GM20000 (cell line): ENCODE measurements at regions not wholly inside any gene's neighbourhood (a gene's known extent, or its start where the extent isn't known, plus 50 kb on each side); places are given as distances from the start of the nearest gene placed in this dataset.

ENCODE experiments used
- DNase-seq: peaks from one replicate; pipeline ENCODE4 v3.0.0; 2012; ENCODE audit warnings: low spot score
- TF ChIP-seq, protein P1 (sequence below): IDR thresholded peaks from 2 replicates; pipeline ENCODE4 v1.5.1; 2012; ENCODE audit warnings: mild to moderate bottlenecking, control low read depth; ENCODE audit errors: extremely low read depth, missing control alignments

DNA sequence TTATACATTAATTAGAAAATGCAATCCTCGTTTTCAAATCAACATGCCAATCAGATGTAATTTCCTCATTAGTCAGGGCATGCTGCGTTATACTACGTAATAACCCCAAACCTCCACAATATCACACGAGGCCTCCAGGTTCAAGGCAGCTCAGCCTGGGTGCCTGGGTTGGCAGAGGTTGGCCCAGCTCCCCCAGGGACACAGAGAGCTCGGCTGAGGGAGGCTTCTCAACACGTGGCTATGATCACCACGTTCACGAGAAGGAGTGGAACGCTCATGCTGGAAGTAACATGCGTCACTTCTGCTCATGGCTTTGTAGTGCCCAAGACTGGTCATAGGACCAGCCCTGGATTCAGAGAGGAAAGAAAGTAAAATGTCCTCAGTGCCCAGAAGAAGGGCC lies 144.9 kb upstream of the SOX1 start:
- no peak for DNase-seq
- TF ChIP-seq, protein P1, sequence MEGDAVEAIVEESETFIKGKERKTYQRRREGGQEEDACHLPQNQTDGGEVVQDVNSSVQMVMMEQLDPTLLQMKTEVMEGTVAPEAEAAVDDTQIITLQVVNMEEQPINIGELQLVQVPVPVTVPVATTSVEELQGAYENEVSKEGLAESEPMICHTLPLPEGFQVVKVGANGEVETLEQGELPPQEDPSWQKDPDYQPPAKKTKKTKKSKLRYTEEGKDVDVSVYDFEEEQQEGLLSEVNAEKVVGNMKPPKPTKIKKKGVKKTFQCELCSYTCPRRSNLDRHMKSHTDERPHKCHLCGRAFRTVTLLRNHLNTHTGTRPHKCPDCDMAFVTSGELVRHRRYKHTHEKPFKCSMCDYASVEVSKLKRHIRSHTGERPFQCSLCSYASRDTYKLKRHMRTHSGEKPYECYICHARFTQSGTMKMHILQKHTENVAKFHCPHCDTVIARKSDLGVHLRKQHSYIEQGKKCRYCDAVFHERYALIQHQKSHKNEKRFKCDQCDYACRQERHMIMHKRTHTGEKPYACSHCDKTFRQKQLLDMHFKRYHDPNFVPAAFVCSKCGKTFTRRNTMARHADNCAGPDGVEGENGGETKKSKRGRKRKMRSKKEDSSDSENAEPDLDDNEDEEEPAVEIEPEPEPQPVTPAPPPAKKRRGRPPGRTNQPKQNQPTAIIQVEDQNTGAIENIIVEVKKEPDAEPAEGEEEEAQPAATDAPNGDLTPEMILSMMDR = no peak

DNA sequence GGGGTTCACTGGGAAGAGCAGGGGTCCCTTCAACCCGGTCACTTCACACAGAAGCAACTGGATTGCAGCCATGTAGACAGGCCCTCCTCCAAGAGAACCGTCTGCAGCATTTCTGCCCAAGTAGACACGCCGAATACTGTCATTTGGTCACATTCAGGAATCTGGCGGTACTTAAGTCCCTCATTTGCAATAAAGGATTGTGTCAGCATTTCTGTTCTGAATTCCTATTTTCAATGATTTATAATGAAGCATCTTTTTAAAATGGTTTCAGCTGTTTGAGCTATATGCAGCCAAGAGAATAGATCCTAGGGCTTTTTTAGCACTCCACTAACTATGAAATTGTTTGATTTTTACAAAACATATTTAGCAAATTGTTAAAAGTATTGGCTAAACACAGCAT lies 143.5 kb upstream of the SOX1 start:
- no peak for DNase-seq
- TF ChIP-seq, protein P1 = no peak

DNA sequence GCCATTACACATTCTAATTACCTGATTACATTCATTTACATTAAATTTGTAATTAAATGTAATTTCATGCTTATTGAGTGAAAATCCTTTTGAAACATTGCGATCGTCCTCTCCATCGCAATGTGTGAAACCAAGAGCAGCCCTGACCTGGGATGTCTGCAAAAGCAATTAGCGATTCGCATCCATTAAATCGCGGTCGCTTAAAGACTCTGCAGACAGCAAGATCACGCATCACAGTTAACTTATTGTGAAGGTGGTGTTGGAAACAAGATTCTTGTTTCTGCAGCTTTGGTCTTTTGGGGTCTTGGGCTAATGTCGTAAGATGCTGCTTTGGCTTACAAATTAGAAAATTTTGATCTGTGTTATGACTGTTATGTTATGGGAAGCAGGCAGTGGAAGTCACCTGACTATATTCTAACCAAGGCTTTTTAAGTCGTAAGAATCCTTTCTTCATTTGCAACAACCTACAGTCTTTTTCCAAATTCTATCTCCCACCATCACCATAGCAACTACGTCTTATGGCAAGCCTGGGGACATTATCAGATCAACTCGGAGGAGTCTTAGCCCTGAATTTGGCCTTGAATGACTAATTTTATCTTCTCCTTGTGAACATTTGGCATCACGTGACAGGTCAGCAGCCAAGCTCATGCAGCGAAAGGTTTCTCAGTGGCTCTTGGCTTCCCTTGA lies 142.8 kb upstream of the SOX1 start:
- no peak for DNase-seq
- TF ChIP-seq, protein P1 = no peak

DNA sequence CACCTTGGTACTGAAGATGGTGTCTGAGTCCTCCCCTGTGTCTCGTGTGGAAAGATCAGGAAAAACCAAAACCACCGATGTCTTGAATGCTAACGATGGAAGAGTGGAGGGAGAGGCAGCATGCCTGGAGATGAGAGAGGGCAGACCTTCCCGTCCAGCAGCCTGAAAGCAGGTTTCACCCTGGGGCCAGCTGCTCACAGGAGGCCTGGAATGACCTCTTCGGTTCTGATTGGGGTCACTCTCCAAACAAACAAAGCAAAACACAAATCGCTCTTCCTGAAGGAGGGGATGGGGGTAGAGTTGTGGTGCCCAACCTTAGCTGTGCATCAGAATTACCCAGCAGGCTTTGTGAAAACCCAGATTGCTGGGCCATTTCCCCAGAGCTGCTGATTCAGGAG lies 142.3 kb upstream of the SOX1 start:
- TF ChIP-seq, protein P1 = no peak

DNA sequence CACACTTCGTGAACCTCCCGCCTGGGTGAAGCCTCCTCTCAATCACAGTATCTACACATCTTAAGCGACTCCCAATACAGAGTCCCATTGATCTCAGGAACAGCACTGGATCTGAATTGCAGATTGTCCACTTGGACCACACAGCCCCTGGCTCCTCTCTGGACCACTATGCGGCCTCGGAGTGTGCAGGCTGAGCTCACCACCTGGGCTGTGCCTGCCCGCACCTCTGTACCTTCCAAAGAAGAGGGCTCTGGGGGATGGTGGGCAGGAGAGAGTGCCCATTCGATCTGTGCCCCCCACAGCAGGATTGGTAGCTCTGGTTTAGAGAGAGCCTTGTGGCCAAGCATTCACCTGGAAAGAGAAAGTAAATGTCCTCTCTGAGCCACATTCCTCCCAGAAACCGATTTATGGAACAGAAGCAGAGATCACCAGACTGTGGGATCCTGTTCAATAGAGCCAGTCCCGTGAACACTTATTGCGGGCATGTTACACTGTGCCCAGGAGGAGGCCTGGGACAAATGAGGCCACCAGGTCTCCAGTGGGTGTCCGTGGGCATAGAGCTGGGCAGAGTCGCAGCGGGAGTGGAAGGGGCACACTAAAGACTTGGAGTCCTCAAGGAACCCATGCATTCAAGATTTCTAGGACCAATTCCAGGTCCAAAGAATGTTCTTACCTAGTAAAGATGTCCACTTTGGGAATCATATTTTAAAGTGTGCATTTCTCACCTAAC lies 141.6 kb upstream of the SOX1 start:
- no peak for DNase-seq
- TF ChIP-seq, protein P1 = no peak

More for the DNA sequence above, 142.3 kb upstream of the SOX1 start:
- DNase-seq = no peak

DNA sequence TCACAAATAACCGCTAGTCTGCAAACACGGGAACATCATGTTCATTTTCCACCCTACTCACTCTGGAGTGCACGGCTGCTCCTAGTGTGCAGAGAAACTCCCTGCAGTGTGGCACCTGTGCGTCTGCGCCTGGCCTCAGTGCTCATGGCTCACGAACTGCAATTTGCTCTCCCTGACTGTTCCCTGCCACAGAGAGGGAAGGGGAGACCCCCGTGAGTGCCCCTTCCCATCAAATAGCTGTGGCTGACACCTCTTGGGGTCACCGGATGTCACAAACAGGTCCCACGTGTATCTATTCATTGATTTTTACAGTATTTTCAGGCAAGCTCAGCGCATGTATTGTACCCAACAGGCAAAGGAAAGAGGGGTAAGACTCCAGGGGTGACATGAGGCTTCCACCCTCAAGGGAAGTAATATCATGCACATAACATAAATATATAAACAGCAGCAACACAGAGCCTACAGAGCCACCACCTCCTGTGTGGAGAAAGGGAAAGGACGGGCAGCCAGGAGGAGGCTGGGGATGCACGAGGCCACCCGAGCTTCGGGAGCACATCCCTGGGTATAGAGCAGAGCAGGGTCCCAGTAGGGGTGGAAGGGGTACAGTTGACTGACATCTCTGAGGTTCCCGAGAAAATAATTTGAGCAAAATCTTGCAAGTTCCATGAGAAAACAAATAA lies 140.3 kb upstream of the SOX1 start:
- TF ChIP-seq, protein P1 = no peak
- no peak for DNase-seq

DNA sequence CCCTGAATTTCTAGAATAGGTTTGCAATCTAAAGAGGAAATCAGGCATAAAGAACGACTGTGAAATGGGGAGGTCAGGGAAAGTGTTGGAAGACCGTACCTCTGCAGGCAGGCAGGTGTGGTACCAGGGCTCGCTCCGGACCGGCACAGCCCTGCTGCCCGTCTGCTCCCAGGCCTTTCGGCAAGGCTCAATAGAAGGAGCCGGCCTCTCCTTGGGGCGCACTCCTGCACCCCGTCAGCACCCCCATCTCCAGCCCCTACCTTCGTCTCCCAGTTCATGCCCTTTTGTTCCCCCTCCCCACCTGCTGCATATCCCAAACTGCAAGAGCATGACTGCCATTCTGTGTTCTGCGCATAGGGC lies 139.8 kb upstream of the SOX1 start:
- no peak for DNase-seq
- TF ChIP-seq, protein P1 = no peak
